ENCODE measurements at regions not wholly inside any gene's neighbourhood (a gene's known extent, or its start where the extent isn't known, plus 50 kb on each side); places are given as distances from the start of the nearest gene placed in this dataset.
"Not testable (repeated sequence)": the region's sequence is repeated elsewhere in the genome, so short reads cannot be mapped to it uniquely, and the experiment has no call there.

GRCh38 chr2:125711075-125711474, 944.9 kb upstream of the GYPC start:
- no peak for DNase-seq (ENCODE audit: low spot score)

GRCh38 chr2:125713533-125713932, 942.4 kb upstream of the GYPC start:
- no peak for DNase-seq (ENCODE audit: low spot score)

- DNase-seq (ENCODE audit: low spot score): no peak
Measured at GRCh38 chr2:125721072-125721721, 934.8 kb upstream of the GYPC start.

- DNase-seq (ENCODE audit: low spot score): no peak
Measured at GRCh38 chr2:125730921-125731320, 925.0 kb upstream of the GYPC start.

GRCh38 chr2:125736306-125736705, 919.7 kb upstream of the GYPC start:
- DNase-seq (ENCODE audit: low spot score): no peak

GRCh38 chr2:125745514-125745913, 910.4 kb upstream of the GYPC start:
- DNase-seq (ENCODE audit: low spot score): no peak

GRCh38 chr2:125746321-125747164, 909.4 kb upstream of the GYPC start:
- DNase-seq (ENCODE audit: low spot score): no peak

- no peak for DNase-seq (ENCODE audit: low spot score)
Measured at GRCh38 chr2:125747165-125747425, 908.9 kb upstream of the GYPC start.

GRCh38 chr2:125756431-125756830, 899.5 kb upstream of the GYPC start:
- DNase-seq (ENCODE audit: low spot score): no peak

- no peak for DNase-seq (ENCODE audit: low spot score)
Measured at GRCh38 chr2:125796784-125797183, 859.2 kb upstream of the GYPC start.

GRCh38 chr2:125797192-125797591, 858.8 kb upstream of the GYPC start:
- DNase-seq (ENCODE audit: low spot score): no peak

- DNase-seq (ENCODE audit: low spot score): no peak
Measured at GRCh38 chr2:125822746-125823145, 833.2 kb upstream of the GYPC start.

- DNase-seq (ENCODE audit: low spot score): not testable (repeated sequence)
Measured at GRCh38 chr2:125825781-125826180, 830.2 kb upstream of the GYPC start.

- no peak for DNase-seq (ENCODE audit: low spot score)
Measured at GRCh38 chr2:125837128-125837527, 818.8 kb upstream of the GYPC start.

- DNase-seq (ENCODE audit: low spot score): no peak
Measured at GRCh38 chr2:125837611-125838010, 818.3 kb upstream of the GYPC start.

GRCh38 chr2:125839945-125840344, 816.0 kb upstream of the GYPC start:
- DNase-seq (ENCODE audit: low spot score): no peak

GRCh38 chr2:125842041-125842440, 813.9 kb upstream of the GYPC start:
- no peak for DNase-seq (ENCODE audit: low spot score)

- DNase-seq (ENCODE audit: low spot score): no peak
Measured at GRCh38 chr2:125850541-125850940, 805.4 kb upstream of the GYPC start.

- DNase-seq (ENCODE audit: low spot score): no peak
Measured at GRCh38 chr2:125852364-125852763, 803.6 kb upstream of the GYPC start.

- no peak for DNase-seq (ENCODE audit: low spot score)
Measured at GRCh38 chr2:125853626-125854025, 802.3 kb upstream of the GYPC start.

- DNase-seq (ENCODE audit: low spot score): no peak
Measured at GRCh38 chr2:125855204-125855603, 800.8 kb upstream of the GYPC start.

GRCh38 chr2:125857971-125858794, 797.8 kb upstream of the GYPC start:
- DNase-seq (ENCODE audit: low spot score): no peak

GRCh38 chr2:125861461-125861860, 794.5 kb upstream of the GYPC start:
- DNase-seq (ENCODE audit: low spot score): no peak

All from hematopoietic multipotent progenitor cell treated with erythropoietin and hydrocortisone succinate and interleukin-3 and kit ligand, for 15 days (in vitro differentiated cells).